NT2/D1 (cell line): ENCODE measurements at regions not wholly inside any gene's neighbourhood (a gene's known extent, or its start where the extent isn't known, plus 50 kb on each side); places are given as distances from the start of the nearest gene placed in this dataset.

Source experiments
- DNase-seq: peaks from one replicate; pipeline ENCODE4 v3.0.0-alpha.2; 2011; ENCODE audit warnings: low read depth, low spot score
- H3K27me3 ChIP-seq: 2 replicates; pipeline ENCODE4 v1.6.0; 2011; ENCODE audit warnings: mild to moderate bottlenecking; ENCODE audit not compliant: insufficient read length, insufficient read depth
- H3K36me3 ChIP-seq: 2 replicates; pipeline ENCODE4 v1.6.1; 2011; ENCODE audit warnings: mild to moderate bottlenecking, low read length, mixed read lengths; ENCODE audit not compliant: insufficient read depth, insufficient read length
- H3K4me1 ChIP-seq: 2 replicates; pipeline ENCODE4 v1.5.1; 2011; ENCODE audit not compliant: insufficient read depth, insufficient read length
- H3K4me3 ChIP-seq: 2 replicates; pipeline ENCODE4 v1.5.1; 2011; ENCODE audit warnings: low read depth; ENCODE audit not compliant: insufficient read length
- H3K9ac ChIP-seq: 2 replicates; pipeline ENCODE4 v1.6.0; 2011; ENCODE audit warnings: low read depth; ENCODE audit not compliant: insufficient read length
- H3K9me3 ChIP-seq: 2 replicates; pipeline ENCODE4 v1.5.1; 2011; ENCODE audit warnings: mild to moderate bottlenecking, low read length; ENCODE audit not compliant: insufficient read depth
- SUZ12 ChIP-seq: IDR thresholded peaks from 2 replicates; pipeline ENCODE4 v1.6.1; 2011; ENCODE audit not compliant: insufficient read length, insufficient read depth; ENCODE audit errors: extremely low read depth
- YY1 ChIP-seq: IDR thresholded peaks from 2 replicates; pipeline ENCODE4 v1.6.1; 2011; ENCODE audit not compliant: insufficient read length, insufficient read depth
- ZNF274 ChIP-seq: IDR thresholded peaks from 2 replicates; pipeline ENCODE4 v1.6.1; 2011; ENCODE audit warnings: mild to moderate bottlenecking, low read depth, low read length

DNA sequence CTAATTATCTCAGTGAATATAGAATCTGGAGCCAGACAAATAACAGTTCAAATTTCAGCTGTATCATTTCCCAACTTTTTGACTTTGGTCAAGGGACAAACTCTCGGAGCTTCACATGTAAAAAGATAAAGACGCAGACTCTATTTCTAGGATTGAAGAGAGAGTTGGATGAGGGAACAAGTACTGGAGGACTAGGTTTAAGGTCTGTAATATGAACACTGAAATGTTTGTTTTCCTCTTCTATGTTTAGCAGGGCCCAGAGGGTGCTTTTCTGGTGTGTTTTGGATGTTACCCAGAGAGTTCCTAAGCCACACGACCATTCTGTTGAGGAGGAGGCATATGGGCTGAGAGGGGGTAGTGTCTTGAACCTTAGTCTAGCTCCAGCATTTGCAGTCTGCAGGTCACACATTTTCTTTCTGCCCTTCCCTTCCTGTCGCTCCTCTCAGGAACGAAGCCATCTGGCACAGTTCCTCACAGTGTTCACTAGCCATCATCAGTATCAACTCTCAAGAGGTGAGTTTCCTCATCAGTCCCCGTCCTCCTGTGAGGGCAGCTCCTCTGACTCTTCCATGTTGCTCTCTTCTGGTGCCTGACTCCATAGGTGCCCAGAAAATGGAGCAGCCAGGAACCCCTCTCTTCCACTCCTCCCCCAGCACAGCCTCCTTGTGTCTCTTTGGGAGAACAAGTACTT lies 250.1 kb downstream of the SQOR start:
- H3K4me3 ChIP-seq, result no peak overlapping the region
- DNase-seq, result no peak
- no peaks in the 10 kb centered on the region for H3K4me1 ChIP-seq
- no peaks in the 10 kb centered on the region; the same call in 1 of the 2 replicates for H3K9me3 ChIP-seq
- no peak for TF ChIP-seq SUZ12
- no peak for TF ChIP-seq YY1
- no peak for TF ChIP-seq ZNF274
- no peak overlapping the region for H3K9ac ChIP-seq
- no peaks in the 10 kb centered on the region for H3K36me3 ChIP-seq
- no peaks in the 10 kb centered on the region for H3K27me3 ChIP-seq

DNA sequence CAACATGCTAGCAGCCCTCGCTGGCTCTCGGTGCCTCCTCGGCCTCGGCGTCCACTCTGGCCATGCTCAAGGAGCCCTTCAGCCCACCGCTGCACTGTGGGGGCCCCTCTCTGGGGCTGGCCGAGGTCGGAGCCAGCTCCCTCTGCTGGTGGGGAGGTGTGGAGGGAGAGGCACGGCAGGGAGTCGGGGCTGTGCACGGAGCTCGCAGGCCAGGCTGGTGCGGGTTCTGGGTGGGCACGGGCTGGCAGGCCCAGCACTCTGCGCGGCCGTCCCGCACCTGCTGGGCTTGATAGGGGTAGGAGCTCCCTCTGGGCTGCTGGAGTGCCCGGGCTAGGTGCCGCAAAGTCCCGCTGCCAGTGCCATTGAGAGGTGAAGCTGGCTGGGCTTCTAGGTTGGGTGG lies 251.0 kb downstream of the SQOR start:
- H3K27me3 ChIP-seq, result no peaks in the 10 kb centered on the region
- H3K4me1 ChIP-seq, result no peaks in the 10 kb centered on the region
- TF ChIP-seq SUZ12, result no peak
- no peak for TF ChIP-seq YY1
- no peak for TF ChIP-seq ZNF274
- DNase-seq, result no peak
- no peak overlapping the region for H3K4me3 ChIP-seq
- H3K9me3 ChIP-seq, result no peaks in the 10 kb centered on the region; the same call in 1 of the 2 replicates
- H3K9ac ChIP-seq, result no peak overlapping the region
- no peaks in the 10 kb centered on the region for H3K36me3 ChIP-seq

DNA sequence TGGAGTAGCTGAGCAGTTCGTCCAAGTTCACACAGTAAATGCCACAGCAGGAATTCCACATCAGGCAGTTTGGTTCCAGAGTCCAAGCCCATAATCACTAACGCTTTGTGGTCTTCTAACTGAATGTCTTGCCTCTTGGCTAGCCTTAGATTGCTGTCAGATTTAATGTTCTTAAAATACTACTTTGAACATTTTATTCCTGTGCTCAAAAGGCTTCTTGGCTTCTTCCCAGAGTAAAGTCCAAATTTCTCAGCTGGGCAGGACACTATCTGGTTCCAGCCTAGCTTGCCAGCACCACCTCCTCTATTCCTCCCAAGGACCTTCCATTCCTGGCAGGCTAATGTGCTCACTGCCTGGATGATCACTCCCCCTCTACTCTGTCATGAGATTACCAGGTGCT lies 256.9 kb downstream of the SQOR start:
- no peak for DNase-seq
- H3K27me3 ChIP-seq, result no peaks in the 10 kb centered on the region
- H3K9ac ChIP-seq, result no peak overlapping the region
- H3K36me3 ChIP-seq, result no peaks in the 10 kb centered on the region
- TF ChIP-seq SUZ12 (no peak), ZNF274 (no peak), YY1 (no peak)
- H3K4me1 ChIP-seq, result no peaks in the 10 kb centered on the region
- H3K9me3 ChIP-seq, result no peaks in the 10 kb centered on the region
- no peak overlapping the region for H3K4me3 ChIP-seq

DNA sequence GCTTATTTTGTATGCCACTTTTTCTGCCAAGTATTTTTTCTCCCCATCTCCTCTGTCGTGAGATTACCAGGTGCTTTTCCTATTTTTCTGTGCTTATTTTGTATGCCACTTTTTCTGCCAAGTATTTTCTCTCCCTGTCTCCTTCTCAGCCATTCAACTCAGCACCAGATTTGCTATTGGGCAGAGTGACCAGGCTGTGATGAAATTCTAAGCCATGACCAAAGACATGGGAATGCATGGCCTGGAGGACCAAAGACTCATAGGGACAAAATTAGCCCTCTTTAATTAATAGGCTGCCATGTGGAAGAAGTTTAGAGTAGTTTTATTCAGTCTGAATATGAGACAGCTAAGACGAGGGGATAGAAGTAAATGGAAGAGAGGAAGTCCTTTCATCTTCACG lies 257.4 kb downstream of the SQOR start:
- Histone ChIP-seq H3K4me1 (no peaks in the 10 kb centered on the region), H3K27me3 (no peaks in the 10 kb centered on the region), H3K4me3 (no peak overlapping the region), H3K36me3 (no peaks in the 10 kb centered on the region), H3K9me3 (no peaks in the 10 kb centered on the region), H3K9ac (no peak overlapping the region)
- TF ChIP-seq SUZ12 (no peak), YY1 (no peak), ZNF274 (no peak)
- DNase-seq, result no peak

DNA sequence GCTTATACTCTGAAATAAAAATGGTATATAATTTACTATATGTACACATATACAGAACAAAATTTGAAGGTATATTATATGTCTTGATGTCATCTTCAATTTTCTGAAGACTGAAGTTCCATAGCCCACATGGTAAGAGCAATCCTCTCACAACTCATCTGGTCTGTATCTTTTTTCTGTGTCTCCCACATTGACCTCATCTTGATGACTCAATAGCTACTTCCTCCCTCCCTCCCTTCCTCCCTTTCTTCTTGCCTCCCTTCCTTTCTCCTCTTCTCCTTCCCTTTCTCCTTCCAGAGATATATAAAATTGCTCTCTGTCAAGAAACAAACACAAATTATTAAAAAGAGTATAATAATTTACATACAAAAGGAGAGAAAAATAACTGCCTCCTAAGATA lies 268.5 kb downstream of the SQOR start:
- H3K4me3 ChIP-seq, result no peak overlapping the region
- H3K36me3 ChIP-seq, result no peaks in the 10 kb centered on the region
- TF ChIP-seq YY1 (no peak), ZNF274 (no peak), SUZ12 (no peak)
- no peaks in the 10 kb centered on the region for H3K9me3 ChIP-seq
- no peaks in the 10 kb centered on the region for H3K27me3 ChIP-seq
- no peaks in the 10 kb centered on the region for H3K4me1 ChIP-seq
- no peak overlapping the region for H3K9ac ChIP-seq
- no peak for DNase-seq

DNA sequence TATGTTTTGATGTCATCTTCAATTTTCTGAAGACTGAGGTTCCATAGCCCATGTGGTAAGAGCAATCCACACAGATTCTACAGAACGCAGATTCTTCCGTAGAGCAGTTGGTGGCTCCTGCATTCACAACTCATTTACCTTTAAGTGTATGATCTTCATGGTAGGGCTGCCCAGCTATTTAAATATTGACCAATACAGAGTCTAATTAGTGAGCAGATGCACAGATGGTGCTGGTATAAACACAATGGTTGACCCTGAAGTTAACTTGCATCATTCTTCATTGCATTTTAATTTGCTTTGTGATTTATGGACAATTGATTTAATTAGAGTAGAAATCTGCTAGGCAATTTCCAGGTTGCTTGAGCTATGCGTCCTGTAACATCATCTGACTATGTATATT lies 269.2 kb downstream of the SQOR start:
- Histone ChIP-seq H3K4me3 (no peak overlapping the region), H3K27me3 (no peaks in the 10 kb centered on the region), H3K9ac (no peak overlapping the region), H3K36me3 (no peaks in the 10 kb centered on the region), H3K9me3 (no peaks in the 10 kb centered on the region), H3K4me1 (no peaks in the 10 kb centered on the region)
- TF ChIP-seq ZNF274, result no peak
- TF ChIP-seq YY1, result no peak
- no peak for TF ChIP-seq SUZ12
- DNase-seq, result no peak

DNA sequence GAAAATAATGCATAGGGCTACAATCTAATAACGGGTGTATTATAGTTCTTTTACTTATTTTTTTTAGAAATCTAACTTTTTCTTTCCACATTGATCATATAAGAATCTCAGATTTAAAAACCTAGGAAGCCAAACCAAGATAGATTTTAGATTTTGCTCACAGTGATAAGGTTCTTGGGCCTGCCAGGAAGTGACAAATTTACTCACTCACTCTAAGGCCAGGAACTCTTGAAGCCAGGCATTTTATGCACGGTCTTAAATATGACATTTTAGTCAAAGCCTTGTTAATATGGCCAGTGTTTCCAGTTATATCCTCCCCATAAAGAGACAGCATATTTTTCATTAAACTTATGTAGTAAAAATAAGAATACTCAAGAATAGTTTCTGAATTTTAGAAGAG lies 271.4 kb downstream of the SQOR start:
- no peaks in the 10 kb centered on the region for H3K9me3 ChIP-seq
- H3K4me1 ChIP-seq, result no peaks in the 10 kb centered on the region
- H3K36me3 ChIP-seq, result no peaks in the 10 kb centered on the region
- H3K27me3 ChIP-seq, result no peaks in the 10 kb centered on the region
- no peak overlapping the region for H3K4me3 ChIP-seq
- no peak for TF ChIP-seq SUZ12
- no peak for TF ChIP-seq YY1
- TF ChIP-seq ZNF274, result no peak
- no peak overlapping the region for H3K9ac ChIP-seq
- no peak for DNase-seq

DNA sequence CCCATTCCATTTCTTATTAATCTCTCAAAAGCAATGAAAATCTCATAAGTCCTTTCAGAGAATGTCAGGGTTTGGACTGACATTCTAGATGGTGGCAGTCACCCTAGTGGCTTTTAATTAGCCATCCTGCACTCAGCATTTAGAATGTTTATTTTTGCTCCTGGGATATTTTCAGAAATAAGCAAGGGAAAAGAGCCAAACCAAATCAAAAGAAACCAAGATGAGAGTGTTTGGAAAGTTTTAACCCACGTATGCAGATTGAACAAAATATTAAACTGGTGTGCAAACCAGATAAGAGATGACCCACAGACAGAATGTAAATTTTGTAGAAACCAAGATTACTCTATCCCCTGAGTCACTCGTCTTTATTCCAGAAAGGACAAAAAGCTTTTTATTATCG lies 275.8 kb downstream of the SQOR start:
- DNase-seq, result no peak
- Histone ChIP-seq H3K9ac (no peak overlapping the region), H3K4me1 (no peaks in the 10 kb centered on the region), H3K9me3 (no peaks in the 10 kb centered on the region), H3K36me3 (no peaks in the 10 kb centered on the region), H3K4me3 (no peak overlapping the region), H3K27me3 (no peaks in the 10 kb centered on the region)
- TF ChIP-seq SUZ12 (no peak), ZNF274 (no peak), YY1 (no peak)
